AG04449 (cell line): ENCODE measurements at regions not wholly inside any gene's neighbourhood (a gene's known extent, or its start where the extent isn't known, plus 50 kb on each side); places are given as distances from the start of the nearest gene placed in this dataset.

Experiments
- CTCF ChIA-PET: fragments of 350-600 bp; formaldehyde crosslinking; extraction: SDS; loops from one replicate; lab custom pipeline; 2021; ENCODE audit warnings: antibody characterized with exemption; lab: Yijun Ruan, JAX
- POLR2A ChIA-PET: fragments of 400-600, 350-600 bp; formaldehyde crosslinking; extraction: SDS; loops from one replicate; lab custom pipeline; 2020; ENCODE audit warnings: antibody characterized with exemption, inconsistent platforms; lab: Yijun Ruan, JAX
- DNase-seq: peaks from one replicate; pipeline ENCODE4 v3.0.0-alpha.2; 2010; ENCODE audit warnings: low read depth, low spot score
- H3K4me3 ChIP-seq: 2 replicates; pipeline ENCODE4 v1.5.1; 2011; ENCODE audit warnings: low read depth, mild to moderate bottlenecking, control low read depth, low read length
- TF ChIP-seq, protein P1 (sequence below): IDR thresholded peaks from one replicate; pipeline ENCODE4 v1.5.1; 2011; ENCODE audit warnings: mild to moderate bottlenecking, moderate library complexity, low read length, control low read depth, inconsistent platforms; ENCODE audit not compliant: insufficient read depth; ENCODE audit errors: missing control alignments

DNA sequence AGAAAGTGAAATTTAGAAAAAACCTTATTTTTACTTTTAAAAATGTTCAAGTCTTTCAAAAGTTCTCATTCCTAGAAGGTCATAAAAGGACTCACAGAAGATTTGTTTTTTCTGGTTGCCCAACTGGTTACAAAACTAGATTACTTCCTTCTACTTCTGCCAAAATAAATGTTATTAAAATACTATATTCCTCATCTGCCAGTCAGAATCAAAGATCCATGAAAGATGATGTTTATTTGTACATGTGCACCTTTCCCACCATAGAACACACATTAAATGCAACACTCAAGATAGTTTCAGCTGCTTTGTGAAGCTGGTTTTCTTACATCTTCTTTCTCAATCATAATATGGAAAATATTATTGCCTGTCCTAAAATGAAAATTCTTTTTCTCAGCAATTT is 465.4 kb downstream of the ETV1 start:
- ChIA-PET CTCF (interaction anchor here (1.2 to 2.6 kb wide), 3 partner anchors 220 to 1168 kb away, joined by 3 to 22 read pairs (median 9); no protein-coding TSS in a partner anchor), POLR2A (no interaction called here)
- no peak for DNase-seq
- no peak overlapping the region for H3K4me3 ChIP-seq
- TF ChIP-seq, protein P1, sequence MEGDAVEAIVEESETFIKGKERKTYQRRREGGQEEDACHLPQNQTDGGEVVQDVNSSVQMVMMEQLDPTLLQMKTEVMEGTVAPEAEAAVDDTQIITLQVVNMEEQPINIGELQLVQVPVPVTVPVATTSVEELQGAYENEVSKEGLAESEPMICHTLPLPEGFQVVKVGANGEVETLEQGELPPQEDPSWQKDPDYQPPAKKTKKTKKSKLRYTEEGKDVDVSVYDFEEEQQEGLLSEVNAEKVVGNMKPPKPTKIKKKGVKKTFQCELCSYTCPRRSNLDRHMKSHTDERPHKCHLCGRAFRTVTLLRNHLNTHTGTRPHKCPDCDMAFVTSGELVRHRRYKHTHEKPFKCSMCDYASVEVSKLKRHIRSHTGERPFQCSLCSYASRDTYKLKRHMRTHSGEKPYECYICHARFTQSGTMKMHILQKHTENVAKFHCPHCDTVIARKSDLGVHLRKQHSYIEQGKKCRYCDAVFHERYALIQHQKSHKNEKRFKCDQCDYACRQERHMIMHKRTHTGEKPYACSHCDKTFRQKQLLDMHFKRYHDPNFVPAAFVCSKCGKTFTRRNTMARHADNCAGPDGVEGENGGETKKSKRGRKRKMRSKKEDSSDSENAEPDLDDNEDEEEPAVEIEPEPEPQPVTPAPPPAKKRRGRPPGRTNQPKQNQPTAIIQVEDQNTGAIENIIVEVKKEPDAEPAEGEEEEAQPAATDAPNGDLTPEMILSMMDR = no peak

DNA sequence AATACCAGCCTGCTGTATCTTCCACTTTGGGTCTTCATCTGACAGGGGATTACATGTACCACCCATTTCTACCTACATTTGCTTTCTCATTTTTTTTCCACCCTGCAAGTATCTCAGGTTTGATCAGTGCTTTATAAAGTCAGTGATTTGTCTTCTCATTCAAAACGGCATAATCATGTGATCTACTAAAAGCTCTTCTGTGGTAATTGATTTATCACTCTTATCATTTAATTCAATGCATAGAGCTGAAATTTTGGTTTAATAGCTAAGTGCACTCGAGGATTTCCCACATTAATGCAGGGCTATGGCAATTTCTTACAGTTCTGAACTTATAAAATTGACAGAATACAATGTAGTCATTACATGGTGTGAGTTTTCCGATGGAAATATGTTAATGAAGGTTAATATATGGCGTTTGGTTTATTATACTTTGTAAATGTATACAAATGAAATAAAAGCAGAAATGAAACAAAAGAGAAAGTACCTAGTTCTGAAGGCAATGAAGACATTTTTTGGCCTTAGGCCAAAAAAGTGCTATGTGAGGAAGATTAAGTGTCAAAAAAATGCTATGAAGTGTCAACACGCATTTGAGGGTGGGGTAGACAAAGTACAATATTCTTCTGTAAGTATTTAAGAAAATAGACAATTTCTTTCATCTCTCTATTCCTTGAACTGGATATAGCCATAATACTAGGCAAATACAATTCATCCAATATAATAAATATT is 457.3 kb downstream of the ETV1 start:
- ChIA-PET CTCF (no interaction called here), POLR2A (no interaction called here)
- no peak for DNase-seq
- no peak overlapping the region for H3K4me3 ChIP-seq
- TF ChIP-seq, protein P1 = no peak

DNA sequence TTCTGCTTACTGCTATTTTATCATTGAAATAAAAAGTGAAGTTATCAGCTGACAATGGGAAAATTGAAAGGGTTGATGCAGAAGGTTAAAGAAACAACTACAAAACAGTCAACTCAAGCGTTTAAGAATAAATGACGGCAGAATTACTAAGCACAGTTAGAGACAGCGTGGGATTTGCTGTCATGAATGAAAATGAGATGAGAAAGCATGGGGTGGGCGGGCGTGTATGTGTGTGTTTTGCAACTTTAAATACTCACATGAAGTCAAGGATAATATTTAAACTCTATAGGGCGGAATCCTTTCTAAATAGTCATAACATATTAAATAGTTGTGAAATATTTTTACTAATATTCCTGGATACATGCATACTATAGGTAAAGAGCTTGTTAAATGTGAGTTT is 450.8 kb downstream of the ETV1 start:
- no peak for DNase-seq
- ChIA-PET POLR2A (no interaction called here), CTCF (no interaction called here)
- TF ChIP-seq, protein P1 = no peak
- no peak overlapping the region for H3K4me3 ChIP-seq

DNA sequence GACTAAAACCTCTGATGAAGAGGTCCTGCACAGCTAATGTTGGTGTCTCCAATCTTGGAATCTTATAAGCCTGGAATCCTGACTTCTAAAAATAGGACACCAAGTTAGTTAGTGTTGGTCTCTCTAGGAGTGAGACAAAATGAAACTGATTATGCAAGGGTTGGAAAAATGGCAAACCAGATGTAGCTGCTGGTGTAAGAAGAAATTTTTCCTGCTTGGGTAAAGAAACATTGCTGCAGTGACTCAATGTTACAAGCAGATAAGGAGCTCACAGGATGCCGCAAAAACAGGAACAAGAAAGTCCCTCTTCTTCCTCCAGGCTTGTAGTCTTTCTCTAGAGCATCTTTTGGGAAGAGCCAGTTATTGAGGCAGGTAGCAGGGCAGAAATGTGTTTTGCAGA is 449.0 kb downstream of the ETV1 start:
- ChIA-PET CTCF (interaction anchor here (1.2 kb wide), 1 partner anchor 15 kb away, joined by 3 read pairs; no protein-coding TSS in a partner anchor), POLR2A (no interaction called here)
- no peak for DNase-seq
- no peak overlapping the region for H3K4me3 ChIP-seq
- TF ChIP-seq, protein P1 = no peak

DNA sequence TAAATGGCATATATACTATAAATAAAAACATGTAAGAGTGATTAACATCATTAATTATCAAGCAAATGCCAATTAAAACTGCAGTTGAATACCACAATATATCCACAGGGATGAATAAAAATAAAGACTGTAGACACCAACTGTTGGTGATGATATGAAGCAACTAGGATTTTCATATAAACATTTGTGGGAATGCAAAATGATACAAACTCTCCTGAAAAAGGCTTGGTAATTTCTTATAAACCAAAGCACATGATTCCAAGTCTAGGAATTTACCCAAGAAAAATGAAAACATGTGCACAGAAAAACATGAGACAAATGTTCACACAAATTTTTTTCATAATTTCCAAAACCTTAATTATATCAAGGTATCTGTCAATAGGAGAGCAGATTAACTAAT is 448.1 kb downstream of the ETV1 start:
- TF ChIP-seq, protein P1 = no peak
- CTCF ChIA-PET = no interaction called here
- no peak overlapping the region for H3K4me3 ChIP-seq
- POLR2A ChIA-PET = no interaction called here
- DNase-seq = no peak

DNA sequence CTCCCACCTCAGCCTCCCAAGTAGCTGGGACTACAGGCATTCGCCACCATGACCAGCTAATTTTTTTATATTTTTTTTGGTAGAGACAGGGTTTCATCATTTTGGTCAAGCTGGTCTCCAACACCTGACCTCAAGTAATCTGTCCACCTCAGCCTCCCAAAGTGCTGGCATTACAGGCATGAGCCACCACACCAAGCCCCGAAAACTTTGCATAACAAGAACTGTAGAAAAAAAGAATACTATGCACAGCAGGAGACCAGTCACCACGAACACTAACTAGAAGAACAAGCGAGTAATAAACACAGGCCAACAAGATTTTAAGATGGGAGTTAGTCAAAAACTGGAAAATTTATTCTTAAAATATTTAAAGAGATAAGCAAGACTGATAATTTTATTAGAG is 447.0 kb downstream of the ETV1 start:
- H3K4me3 ChIP-seq = no peak overlapping the region
- no peak for DNase-seq
- ChIA-PET POLR2A (no interaction called here), CTCF (no interaction called here)
- TF ChIP-seq, protein P1 = no peak
